Left ventricle myocardium inferior (tissue), 1 donor: ENCODE measurements at regions not wholly inside any gene's neighbourhood (a gene's known extent, or its start where the extent isn't known, plus 50 kb on each side); places are given as distances from the start of the nearest gene placed in this dataset.

Experiments used
- DNase-seq: peaks from one replicate; pipeline ENCODE4 v3.0.0-alpha.2; 2020
- H3K27ac ChIP-seq: fragments of 200-600 bp; replicated peaks from 2 replicates; pipeline ENCODE4 v1.8.0; 2021
- H3K27me3 ChIP-seq: fragments of 200-600 bp; 2 replicates; pipeline ENCODE4 v1.8.0; 2021; ENCODE audit warnings: low read depth
- H3K36me3 ChIP-seq: fragments of 200-600 bp; 2 replicates; pipeline ENCODE4 v1.8.0; 2021
- H3K4me1 ChIP-seq: fragments of 200-600 bp; 2 replicates; pipeline ENCODE4 v1.8.0; 2021
- H3K4me3 ChIP-seq: fragments of 200-600 bp; 2 replicates; pipeline ENCODE4 v1.8.0; 2021; ENCODE audit warnings: mild to moderate bottlenecking, moderate library complexity
- H3K9me3 ChIP-seq: fragments of 200-600 bp; replicated peaks from 2 replicates; pipeline ENCODE4 v1.8.0; 2021
- CTCF ChIP-seq: fragments of 200-600 bp; IDR thresholded peaks from 2 replicates; pipeline ENCODE4 v1.8.0; 2021; ENCODE audit warnings: antibody characterized with exemption, mild to moderate bottlenecking, borderline replicate concordance
- intact Hi-C: fragments of 100-400 bp; cut with micrococcal nuclease; formaldehyde crosslinking; loops from one replicate; pipeline ENCODE4 v1.11.0; 2022
- donor health status: DM: no; HTN: yes; CAD: no; lungs with severe emphysema.

GRCh38 chr16:6611535-6611934 lies 721.1 kb upstream of the RBFOX1 start:
- Histone ChIP-seq H3K4me3 (no peak overlapping the region), H3K4me1 (no peaks in the 10 kb centered on the region), H3K9me3 (no peaks in the 10 kb centered on the region), H3K27me3 (peaks cover 2% of the 10 kb centered on the region), H3K27ac (no peak overlapping the region), H3K36me3 (no peaks in the 10 kb centered on the region)
- TF ChIP-seq CTCF: no peak
- intact Hi-C loops: no loop called here
- DNase-seq: no peak

GRCh38 chr16:6605490-6605889 lies 727.2 kb upstream of the RBFOX1 start:
- Histone ChIP-seq H3K4me3 (no peak overlapping the region), H3K36me3 (no peaks in the 10 kb centered on the region), H3K27me3 (no peaks in the 10 kb centered on the region), H3K9me3 (no peaks in the 10 kb centered on the region), H3K27ac (no peak overlapping the region), H3K4me1 (peaks cover 2% of the 10 kb centered on the region)
- intact Hi-C loops: no loop called here
- no peak for DNase-seq
- no peak for TF ChIP-seq CTCF

GRCh38 chr16:6603780-6604325 lies 728.8 kb upstream of the RBFOX1 start:
- Histone ChIP-seq H3K4me1 (peaks cover 9% of the 10 kb centered on the region), H3K9me3 (no peaks in the 10 kb centered on the region), H3K27me3 (no peaks in the 10 kb centered on the region), H3K27ac (no peak overlapping the region), H3K4me3 (no peak overlapping the region), H3K36me3 (no peaks in the 10 kb centered on the region)
- intact Hi-C loops: no loop called here
- TF ChIP-seq CTCF: no peak
- no peak for DNase-seq

GRCh38 chr16:6602405-6602804 lies 730.2 kb upstream of the RBFOX1 start:
- intact Hi-C loops: no loop called here

GRCh38 chr16:6600167-6600566 lies 732.5 kb upstream of the RBFOX1 start:
- Histone ChIP-seq H3K36me3 (no peaks in the 10 kb centered on the region), H3K4me1 (peaks cover 9% of the 10 kb centered on the region), H3K9me3 (no peaks in the 10 kb centered on the region), H3K27me3 (no peaks in the 10 kb centered on the region), H3K27ac (no peak overlapping the region), H3K4me3 (no peak overlapping the region)
- no peak for DNase-seq
- intact Hi-C loops: no loop called here
- TF ChIP-seq CTCF: no peak

More at GRCh38 chr16:6602405-6602804, 730.2 kb upstream of the RBFOX1 start:
- no peaks in the 10 kb centered on the region for H3K27me3 ChIP-seq
- H3K9me3 ChIP-seq: no peaks in the 10 kb centered on the region
- peaks cover 9% of the 10 kb centered on the region for H3K4me1 ChIP-seq
- H3K27ac ChIP-seq: no peak overlapping the region
- DNase-seq: no peak
- no peak for TF ChIP-seq CTCF
- H3K4me3 ChIP-seq: no peak overlapping the region
- H3K36me3 ChIP-seq: no peaks in the 10 kb centered on the region
